ENCODE measurements at regions not wholly inside any gene's neighbourhood (a gene's known extent, or its start where the extent isn't known, plus 50 kb on each side); places are given as distances from the start of the nearest gene placed in this dataset.
"Not testable (repeated sequence)": the region's sequence is repeated elsewhere in the genome, so short reads cannot be mapped to it uniquely, and the experiment has no call there.

GRCh38 chr9:82883436-82883835 lies 179.5 kb downstream of the RASEF start:
- Histone ChIP-seq H3K9me3 (no peaks in the 10 kb centered on the region), H3K27me3 (no peaks in the 10 kb centered on the region), H3K4me3 (no peak overlapping the region), H3K27ac (no peak overlapping the region), H3K36me3 (no peaks in the 10 kb centered on the region), H3K4me1 (no peaks in the 10 kb centered on the region)
- TF ChIP-seq, protein P1, sequence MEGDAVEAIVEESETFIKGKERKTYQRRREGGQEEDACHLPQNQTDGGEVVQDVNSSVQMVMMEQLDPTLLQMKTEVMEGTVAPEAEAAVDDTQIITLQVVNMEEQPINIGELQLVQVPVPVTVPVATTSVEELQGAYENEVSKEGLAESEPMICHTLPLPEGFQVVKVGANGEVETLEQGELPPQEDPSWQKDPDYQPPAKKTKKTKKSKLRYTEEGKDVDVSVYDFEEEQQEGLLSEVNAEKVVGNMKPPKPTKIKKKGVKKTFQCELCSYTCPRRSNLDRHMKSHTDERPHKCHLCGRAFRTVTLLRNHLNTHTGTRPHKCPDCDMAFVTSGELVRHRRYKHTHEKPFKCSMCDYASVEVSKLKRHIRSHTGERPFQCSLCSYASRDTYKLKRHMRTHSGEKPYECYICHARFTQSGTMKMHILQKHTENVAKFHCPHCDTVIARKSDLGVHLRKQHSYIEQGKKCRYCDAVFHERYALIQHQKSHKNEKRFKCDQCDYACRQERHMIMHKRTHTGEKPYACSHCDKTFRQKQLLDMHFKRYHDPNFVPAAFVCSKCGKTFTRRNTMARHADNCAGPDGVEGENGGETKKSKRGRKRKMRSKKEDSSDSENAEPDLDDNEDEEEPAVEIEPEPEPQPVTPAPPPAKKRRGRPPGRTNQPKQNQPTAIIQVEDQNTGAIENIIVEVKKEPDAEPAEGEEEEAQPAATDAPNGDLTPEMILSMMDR (IDR thresholded peaks at IDR 0.05): no peak
- DNase-seq (ENCODE audit: low spot score): no peak

DNA sequence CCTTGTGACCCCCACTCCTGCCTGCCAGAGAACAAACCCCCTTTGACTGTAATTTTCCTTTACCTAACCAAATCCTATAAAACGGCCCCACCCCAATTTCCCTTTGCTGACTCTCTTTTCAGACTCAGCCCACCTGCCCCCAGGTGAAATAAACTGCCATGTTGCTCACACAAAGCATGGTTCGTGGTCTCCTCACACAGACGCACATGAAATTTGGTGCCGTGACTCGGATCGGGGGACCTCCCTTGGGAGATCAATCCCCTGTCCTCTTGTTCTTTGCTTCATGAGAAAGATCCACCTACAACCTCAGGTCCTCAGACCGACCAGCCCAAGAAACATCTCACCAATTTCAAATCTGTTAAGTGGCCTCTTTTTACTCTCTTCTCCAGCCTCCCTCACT lies 179.0 kb downstream of the RASEF start:
- not testable (repeated sequence) for H3K4me1 ChIP-seq; H3K9me3 ChIP-seq; H3K36me3 ChIP-seq; H3K27me3 ChIP-seq; H3K4me3 ChIP-seq; H3K27ac ChIP-seq; DNase-seq (ENCODE audit: low spot score)

GRCh38 chr9:82890401-82890800 lies 172.5 kb downstream of the RASEF start:
- H3K4me1 ChIP-seq: no peaks in the 10 kb centered on the region
- no peaks in the 10 kb centered on the region for H3K27me3 ChIP-seq
- no peak overlapping the region for H3K27ac ChIP-seq
- H3K4me3 ChIP-seq: no peak overlapping the region
- no peak for DNase-seq (ENCODE audit: low spot score)
- H3K36me3 ChIP-seq: no peaks in the 10 kb centered on the region
- TF ChIP-seq, protein P1 (IDR thresholded peaks at IDR 0.05): no peak
- no peaks in the 10 kb centered on the region for H3K9me3 ChIP-seq

DNA sequence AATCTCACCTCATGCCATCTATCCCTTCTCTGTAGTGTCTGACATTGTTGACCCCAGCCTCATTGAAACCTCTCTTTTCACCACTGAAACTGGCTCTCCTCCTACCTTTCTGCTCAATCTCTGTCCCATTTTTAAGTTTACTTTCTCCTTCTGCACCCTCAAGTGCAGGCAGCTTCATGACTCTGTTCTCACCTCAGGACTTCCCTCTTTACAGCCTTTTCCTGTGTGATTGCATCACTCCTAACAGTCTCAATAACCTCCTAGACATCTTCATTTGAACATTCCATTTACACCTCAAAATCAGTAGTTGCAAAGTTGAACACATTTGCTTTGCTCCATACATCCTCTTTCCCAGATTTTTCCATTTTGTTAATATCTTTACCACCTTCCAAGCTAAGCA lies 172.1 kb downstream of the RASEF start:
- DNase-seq (ENCODE audit: low spot score): no peak
- Histone ChIP-seq H3K4me1 (no peaks in the 10 kb centered on the region), H3K27me3 (no peaks in the 10 kb centered on the region), H3K27ac (no peak overlapping the region), H3K36me3 (no peaks in the 10 kb centered on the region), H3K9me3 (no peaks in the 10 kb centered on the region), H3K4me3 (no peak overlapping the region)
- TF ChIP-seq, protein P1 (IDR thresholded peaks at IDR 0.05): no peak

- Histone ChIP-seq H3K4me1 (no peaks in the 10 kb centered on the region), H3K9me3 (no peaks in the 10 kb centered on the region), H3K27ac (no peak overlapping the region), H3K36me3 (no peaks in the 10 kb centered on the region), H3K4me3 (no peak overlapping the region), H3K27me3 (no peaks in the 10 kb centered on the region)
- TF ChIP-seq, protein P1 (IDR thresholded peaks at IDR 0.05): no peak
- no peak for DNase-seq (ENCODE audit: low spot score)
Observed at GRCh38 chr9:82891321-82891720, 171.6 kb downstream of the RASEF start.

DNA sequence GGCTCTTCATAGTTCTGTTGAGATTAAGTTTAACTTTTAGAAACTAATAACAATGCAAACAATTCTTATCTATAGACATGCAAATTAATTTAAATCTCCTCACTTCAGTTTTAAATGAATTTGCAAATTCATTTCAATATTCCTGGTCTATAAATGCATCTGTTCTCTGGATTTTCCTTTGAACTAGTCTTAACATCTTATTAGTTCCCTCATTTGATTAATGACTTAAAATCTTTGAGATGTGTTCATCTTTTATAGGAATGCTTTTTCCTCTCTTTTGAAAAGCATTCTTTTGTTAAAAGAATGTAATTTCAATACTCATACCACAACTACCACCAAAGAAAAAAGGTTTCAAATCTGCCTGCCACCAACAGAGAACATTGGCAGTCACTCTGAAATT lies 169.4 kb downstream of the RASEF start:
- TF ChIP-seq, protein P1 (IDR thresholded peaks at IDR 0.05): no peak
- no peaks in the 10 kb centered on the region for H3K27me3 ChIP-seq
- H3K36me3 ChIP-seq: no peaks in the 10 kb centered on the region
- H3K9me3 ChIP-seq: no peaks in the 10 kb centered on the region
- H3K27ac ChIP-seq: no peak overlapping the region
- H3K4me3 ChIP-seq: no peak overlapping the region
- H3K4me1 ChIP-seq: no peaks in the 10 kb centered on the region
- DNase-seq (ENCODE audit: low spot score): no peak

Data from right atrium auricular region (tissue), 2 donors.